ENCODE measurements at regions not wholly inside any gene's neighbourhood (a gene's known extent, or its start where the extent isn't known, plus 50 kb on each side); places are given as distances from the start of the nearest gene placed in this dataset.

DNA sequence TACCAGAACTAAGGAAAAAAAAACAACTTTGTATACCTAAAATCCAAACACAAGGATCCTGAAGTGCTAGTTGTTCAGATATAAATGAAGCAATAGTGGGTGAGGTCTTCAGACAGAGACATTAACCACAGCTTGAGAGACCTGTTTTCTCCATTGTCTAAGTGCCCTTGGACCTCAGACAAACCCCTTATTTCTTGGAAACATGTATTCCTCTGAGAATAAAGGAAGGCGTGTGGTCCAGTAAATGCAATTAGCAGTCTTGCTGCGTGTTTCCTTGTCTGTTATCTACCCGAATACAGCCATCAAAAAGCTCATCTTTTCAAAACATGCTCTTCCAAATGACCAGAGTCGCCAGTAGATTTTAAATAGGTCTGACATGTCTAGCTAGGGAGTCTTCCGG, 291.1 kb upstream of the NFIA start:
- TF ChIP-seq, protein P1, sequence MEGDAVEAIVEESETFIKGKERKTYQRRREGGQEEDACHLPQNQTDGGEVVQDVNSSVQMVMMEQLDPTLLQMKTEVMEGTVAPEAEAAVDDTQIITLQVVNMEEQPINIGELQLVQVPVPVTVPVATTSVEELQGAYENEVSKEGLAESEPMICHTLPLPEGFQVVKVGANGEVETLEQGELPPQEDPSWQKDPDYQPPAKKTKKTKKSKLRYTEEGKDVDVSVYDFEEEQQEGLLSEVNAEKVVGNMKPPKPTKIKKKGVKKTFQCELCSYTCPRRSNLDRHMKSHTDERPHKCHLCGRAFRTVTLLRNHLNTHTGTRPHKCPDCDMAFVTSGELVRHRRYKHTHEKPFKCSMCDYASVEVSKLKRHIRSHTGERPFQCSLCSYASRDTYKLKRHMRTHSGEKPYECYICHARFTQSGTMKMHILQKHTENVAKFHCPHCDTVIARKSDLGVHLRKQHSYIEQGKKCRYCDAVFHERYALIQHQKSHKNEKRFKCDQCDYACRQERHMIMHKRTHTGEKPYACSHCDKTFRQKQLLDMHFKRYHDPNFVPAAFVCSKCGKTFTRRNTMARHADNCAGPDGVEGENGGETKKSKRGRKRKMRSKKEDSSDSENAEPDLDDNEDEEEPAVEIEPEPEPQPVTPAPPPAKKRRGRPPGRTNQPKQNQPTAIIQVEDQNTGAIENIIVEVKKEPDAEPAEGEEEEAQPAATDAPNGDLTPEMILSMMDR (tag by site-specific recombination; IDR thresholded peaks at IDR 0.05), result no peak
- TF ChIP-seq ZNF426 (tag by site-specific recombination; IDR thresholded peaks at IDR 0.05) (no peak), ZNF394 (tag by site-specific recombination; IDR thresholded peaks at IDR 0.05; ENCODE audit: borderline replicate concordance) (no peak), ZNF843 (tag by site-specific recombination; IDR thresholded peaks at IDR 0.05) (no peak), ZNF112 (tag by site-specific recombination; IDR thresholded peaks at IDR 0.05) (no peak), ZBTB20 (tag by site-specific recombination; IDR thresholded peaks at IDR 0.05) (no peak), EGR2 (tag by site-specific recombination; IDR thresholded peaks at IDR 0.05; ENCODE audit: low read depth) (no peak), KLF16 (tag by site-specific recombination; IDR thresholded peaks at IDR 0.05) (no peak)
- TF ChIP-seq, protein P2, sequence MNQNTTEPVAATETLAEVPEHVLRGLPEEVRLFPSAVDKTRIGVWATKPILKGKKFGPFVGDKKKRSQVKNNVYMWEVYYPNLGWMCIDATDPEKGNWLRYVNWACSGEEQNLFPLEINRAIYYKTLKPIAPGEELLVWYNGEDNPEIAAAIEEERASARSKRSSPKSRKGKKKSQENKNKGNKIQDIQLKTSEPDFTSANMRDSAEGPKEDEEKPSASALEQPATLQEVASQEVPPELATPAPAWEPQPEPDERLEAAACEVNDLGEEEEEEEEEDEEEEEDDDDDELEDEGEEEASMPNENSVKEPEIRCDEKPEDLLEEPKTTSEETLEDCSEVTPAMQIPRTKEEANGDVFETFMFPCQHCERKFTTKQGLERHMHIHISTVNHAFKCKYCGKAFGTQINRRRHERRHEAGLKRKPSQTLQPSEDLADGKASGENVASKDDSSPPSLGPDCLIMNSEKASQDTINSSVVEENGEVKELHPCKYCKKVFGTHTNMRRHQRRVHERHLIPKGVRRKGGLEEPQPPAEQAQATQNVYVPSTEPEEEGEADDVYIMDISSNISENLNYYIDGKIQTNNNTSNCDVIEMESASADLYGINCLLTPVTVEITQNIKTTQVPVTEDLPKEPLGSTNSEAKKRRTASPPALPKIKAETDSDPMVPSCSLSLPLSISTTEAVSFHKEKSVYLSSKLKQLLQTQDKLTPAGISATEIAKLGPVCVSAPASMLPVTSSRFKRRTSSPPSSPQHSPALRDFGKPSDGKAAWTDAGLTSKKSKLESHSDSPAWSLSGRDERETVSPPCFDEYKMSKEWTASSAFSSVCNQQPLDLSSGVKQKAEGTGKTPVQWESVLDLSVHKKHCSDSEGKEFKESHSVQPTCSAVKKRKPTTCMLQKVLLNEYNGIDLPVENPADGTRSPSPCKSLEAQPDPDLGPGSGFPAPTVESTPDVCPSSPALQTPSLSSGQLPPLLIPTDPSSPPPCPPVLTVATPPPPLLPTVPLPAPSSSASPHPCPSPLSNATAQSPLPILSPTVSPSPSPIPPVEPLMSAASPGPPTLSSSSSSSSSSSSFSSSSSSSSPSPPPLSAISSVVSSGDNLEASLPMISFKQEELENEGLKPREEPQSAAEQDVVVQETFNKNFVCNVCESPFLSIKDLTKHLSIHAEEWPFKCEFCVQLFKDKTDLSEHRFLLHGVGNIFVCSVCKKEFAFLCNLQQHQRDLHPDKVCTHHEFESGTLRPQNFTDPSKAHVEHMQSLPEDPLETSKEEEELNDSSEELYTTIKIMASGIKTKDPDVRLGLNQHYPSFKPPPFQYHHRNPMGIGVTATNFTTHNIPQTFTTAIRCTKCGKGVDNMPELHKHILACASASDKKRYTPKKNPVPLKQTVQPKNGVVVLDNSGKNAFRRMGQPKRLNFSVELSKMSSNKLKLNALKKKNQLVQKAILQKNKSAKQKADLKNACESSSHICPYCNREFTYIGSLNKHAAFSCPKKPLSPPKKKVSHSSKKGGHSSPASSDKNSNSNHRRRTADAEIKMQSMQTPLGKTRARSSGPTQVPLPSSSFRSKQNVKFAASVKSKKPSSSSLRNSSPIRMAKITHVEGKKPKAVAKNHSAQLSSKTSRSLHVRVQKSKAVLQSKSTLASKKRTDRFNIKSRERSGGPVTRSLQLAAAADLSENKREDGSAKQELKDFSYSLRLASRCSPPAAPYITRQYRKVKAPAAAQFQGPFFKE (tag by site-specific recombination; IDR thresholded peaks at IDR 0.05; ENCODE audit: borderline replicate concordance), result no peak
- TF ChIP-seq, protein P3, sequence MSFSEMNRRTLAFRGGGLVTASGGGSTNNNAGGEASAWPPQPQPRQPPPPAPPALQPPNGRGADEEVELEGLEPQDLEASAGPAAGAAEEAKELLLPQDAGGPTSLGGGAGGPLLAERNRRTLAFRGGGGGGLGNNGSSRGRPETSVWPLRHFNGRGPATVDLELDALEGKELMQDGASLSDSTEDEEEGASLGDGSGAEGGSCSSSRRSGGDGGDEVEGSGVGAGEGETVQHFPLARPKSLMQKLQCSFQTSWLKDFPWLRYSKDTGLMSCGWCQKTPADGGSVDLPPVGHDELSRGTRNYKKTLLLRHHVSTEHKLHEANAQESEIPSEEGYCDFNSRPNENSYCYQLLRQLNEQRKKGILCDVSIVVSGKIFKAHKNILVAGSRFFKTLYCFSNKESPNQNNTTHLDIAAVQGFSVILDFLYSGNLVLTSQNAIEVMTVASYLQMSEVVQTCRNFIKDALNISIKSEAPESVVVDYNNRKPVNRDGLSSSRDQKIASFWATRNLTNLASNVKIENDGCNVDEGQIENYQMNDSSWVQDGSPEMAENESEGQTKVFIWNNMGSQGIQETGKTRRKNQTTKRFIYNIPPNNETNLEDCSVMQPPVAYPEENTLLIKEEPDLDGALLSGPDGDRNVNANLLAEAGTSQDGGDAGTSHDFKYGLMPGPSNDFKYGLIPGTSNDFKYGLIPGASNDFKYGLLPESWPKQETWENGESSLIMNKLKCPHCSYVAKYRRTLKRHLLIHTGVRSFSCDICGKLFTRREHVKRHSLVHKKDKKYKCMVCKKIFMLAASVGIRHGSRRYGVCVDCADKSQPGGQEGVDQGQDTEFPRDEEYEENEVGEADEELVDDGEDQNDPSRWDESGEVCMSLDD (tag by site-specific recombination; IDR thresholded peaks at IDR 0.05), result no peak
- TF ChIP-seq, protein P4, sequence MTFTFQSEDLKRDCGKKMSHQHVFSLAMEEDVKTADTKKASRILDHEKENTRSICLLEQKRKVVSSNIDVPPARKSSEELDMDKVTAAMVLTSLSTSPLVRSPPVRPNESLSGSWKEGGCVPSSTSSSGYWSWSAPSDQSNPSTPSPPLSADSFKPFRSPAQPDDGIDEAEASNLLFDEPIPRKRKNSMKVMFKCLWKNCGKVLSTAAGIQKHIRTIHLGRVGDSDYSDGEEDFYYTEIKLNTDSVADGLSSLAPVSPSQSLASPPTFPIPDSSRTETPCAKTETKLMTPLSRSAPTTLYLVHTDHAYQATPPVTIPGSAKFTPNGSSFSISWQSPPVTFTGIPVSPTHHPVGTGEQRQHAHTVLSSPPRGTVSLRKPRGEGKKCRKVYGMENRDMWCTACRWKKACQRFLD (tag by site-specific recombination; IDR thresholded peaks at IDR 0.05), result no peak
- TF ChIP-seq, protein P5, sequence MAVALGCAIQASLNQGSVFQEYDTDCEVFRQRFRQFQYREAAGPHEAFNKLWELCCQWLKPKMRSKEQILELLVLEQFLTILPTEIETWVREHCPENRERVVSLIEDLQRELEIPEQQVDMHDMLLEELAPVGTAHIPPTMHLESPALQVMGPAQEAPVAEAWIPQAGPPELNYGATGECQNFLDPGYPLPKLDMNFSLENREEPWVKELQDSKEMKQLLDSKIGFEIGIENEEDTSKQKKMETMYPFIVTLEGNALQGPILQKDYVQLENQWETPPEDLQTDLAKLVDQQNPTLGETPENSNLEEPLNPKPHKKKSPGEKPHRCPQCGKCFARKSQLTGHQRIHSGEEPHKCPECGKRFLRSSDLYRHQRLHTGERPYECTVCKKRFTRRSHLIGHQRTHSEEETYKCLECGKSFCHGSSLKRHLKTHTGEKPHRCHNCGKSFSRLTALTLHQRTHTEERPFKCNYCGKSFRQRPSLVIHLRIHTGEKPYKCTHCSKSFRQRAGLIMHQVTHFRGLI (tag by site-specific recombination; IDR thresholded peaks at IDR 0.05), result no peak
- TF ChIP-seq, protein P6, sequence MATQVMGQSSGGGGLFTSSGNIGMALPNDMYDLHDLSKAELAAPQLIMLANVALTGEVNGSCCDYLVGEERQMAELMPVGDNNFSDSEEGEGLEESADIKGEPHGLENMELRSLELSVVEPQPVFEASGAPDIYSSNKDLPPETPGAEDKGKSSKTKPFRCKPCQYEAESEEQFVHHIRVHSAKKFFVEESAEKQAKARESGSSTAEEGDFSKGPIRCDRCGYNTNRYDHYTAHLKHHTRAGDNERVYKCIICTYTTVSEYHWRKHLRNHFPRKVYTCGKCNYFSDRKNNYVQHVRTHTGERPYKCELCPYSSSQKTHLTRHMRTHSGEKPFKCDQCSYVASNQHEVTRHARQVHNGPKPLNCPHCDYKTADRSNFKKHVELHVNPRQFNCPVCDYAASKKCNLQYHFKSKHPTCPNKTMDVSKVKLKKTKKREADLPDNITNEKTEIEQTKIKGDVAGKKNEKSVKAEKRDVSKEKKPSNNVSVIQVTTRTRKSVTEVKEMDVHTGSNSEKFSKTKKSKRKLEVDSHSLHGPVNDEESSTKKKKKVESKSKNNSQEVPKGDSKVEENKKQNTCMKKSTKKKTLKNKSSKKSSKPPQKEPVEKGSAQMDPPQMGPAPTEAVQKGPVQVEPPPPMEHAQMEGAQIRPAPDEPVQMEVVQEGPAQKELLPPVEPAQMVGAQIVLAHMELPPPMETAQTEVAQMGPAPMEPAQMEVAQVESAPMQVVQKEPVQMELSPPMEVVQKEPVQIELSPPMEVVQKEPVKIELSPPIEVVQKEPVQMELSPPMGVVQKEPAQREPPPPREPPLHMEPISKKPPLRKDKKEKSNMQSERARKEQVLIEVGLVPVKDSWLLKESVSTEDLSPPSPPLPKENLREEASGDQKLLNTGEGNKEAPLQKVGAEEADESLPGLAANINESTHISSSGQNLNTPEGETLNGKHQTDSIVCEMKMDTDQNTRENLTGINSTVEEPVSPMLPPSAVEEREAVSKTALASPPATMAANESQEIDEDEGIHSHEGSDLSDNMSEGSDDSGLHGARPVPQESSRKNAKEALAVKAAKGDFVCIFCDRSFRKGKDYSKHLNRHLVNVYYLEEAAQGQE (tag by site-specific recombination; IDR thresholded peaks at IDR 0.05), result no peak
- TF ChIP-seq, protein P7, sequence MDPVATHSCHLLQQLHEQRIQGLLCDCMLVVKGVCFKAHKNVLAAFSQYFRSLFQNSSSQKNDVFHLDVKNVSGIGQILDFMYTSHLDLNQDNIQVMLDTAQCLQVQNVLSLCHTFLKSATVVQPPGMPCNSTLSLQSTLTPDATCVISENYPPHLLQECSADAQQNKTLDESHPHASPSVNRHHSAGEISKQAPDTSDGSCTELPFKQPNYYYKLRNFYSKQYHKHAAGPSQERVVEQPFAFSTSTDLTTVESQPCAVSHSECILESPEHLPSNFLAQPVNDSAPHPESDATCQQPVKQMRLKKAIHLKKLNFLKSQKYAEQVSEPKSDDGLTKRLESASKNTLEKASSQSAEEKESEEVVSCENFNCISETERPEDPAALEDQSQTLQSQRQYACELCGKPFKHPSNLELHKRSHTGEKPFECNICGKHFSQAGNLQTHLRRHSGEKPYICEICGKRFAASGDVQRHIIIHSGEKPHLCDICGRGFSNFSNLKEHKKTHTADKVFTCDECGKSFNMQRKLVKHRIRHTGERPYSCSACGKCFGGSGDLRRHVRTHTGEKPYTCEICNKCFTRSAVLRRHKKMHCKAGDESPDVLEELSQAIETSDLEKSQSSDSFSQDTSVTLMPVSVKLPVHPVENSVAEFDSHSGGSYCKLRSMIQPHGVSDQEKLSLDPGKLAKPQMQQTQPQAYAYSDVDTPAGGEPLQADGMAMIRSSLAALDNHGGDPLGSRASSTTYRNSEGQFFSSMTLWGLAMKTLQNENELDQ (tag by site-specific recombination; IDR thresholded peaks at IDR 0.05; ENCODE audit: low read depth), result no peak

Data from HEK293 (cell line).